GM21447 (cell line): ENCODE measurements at regions not wholly inside any gene's neighbourhood (a gene's known extent, or its start where the extent isn't known, plus 50 kb on each side); places are given as distances from the start of the nearest gene placed in this dataset.

Experiments
- ATAC-seq: cut with Tn5 transposase; IDR thresholded peaks from one replicate; pipeline ENCODE4 v1.9.1; 2021; ENCODE audit not compliant: unreplicated experiment

DNA sequence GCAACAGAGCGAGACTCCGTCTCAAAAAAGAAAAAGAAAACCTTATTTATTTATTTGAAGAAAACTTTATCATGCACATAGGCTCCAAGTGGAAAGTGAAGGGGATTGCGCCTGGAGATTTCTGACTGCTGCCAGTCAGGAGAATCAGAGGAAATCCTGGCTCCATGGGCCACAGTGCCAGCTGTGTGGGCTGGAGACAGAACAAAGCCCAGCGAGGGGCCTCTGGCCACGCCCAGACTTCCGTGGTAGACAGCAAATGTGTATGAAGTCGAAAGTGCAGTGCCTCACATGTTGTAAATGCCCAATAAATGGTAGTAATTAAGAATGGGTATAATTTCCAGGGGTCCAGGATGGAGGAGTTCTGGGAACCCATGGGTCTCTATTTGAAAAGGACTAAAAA is 75.8 kb upstream of the WWC1 start:
- no peak for ATAC-seq

DNA sequence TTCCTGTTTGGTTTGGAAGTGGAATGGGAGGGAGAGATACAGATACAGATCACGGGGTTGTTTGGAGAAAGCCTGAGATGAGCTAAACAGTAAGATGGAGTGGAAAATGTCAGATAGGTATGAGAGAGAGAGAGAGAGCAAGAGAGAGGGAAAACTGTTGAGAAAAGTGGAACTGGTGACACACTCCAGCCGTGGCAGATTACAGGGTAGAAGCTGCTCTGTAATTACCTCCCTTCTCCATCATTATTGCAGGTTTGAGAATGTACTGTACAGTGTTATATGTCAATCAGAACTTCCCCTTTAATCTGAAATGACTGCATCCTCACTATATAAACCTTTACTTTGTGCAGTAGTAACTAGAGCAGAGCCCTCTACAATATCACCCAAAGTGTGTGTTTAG is 74.5 kb upstream of the WWC1 start:
- ATAC-seq = no peak

- ATAC-seq = no peak
Measured at GRCh38 chr5:168217497-168217896, 73.9 kb upstream of the WWC1 start.

DNA sequence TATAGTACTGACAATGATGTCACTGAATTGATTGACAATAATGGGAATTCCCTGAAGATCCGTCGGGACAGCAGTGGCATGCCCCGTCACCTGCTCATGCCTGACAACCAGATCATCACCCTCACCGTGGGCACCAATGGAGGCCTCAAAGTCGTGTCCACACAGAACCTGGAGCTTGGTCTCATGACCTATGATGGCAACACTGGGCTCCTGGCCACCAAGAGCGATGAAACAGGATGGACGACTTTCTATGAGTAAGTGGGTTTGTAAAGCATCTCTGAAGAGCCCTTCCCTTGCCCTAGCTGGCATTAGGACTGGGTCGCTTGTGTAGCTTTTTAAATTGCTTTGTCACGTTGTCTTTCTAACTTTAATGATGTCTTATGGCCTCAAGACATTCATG is 72.7 kb upstream of the WWC1 start:
- no peak for ATAC-seq

GRCh38 chr5:168219515-168220410 is 71.7 kb upstream of the WWC1 start:
- peak; percentile 92 for ATAC-seq

- ATAC-seq = no peak
Measured at GRCh38 chr5:168224085-168224484, 67.4 kb upstream of the WWC1 start.

DNA sequence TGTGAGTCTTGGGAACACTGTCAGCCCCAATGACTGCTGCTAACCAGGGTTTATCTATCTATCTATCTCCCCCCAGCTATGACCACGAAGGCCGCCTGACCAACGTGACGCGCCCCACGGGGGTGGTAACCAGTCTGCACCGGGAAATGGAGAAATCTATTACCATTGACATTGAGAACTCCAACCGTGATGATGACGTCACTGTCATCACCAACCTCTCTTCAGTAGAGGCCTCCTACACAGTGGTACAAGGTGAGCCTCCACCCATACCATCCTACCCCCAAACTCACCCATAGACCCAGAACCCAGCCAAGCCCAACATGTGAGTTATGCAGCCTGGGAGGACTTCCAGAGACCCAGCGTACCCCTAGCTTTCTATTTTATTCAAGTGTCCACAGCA is 65.4 kb upstream of the WWC1 start:
- no peak for ATAC-seq

DNA sequence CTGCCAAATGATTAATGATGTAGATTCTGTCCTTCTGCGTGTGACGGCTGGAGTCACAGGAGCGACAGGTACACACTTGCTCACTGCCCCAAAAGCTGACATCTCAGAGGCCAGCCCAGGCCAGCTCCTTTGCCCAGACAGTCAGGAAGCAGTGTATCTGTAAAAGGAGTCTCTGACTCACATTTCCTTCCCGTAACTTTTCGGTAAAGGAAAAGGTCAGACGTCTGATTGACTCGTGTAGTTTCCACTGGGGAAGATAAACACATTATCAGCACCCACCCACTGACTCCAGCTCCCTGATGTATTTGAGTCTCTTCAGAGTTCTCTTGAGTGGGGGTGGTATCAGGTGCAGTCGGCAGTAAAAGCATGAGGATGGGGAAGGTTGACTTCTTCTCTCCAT is 64.4 kb upstream of the WWC1 start:
- no peak for ATAC-seq

- peak; percentile 100 for ATAC-seq
Measured at GRCh38 chr5:168227973-168228615, 63.4 kb upstream of the WWC1 start.

GRCh38 chr5:168228668-168229067 is 62.8 kb upstream of the WWC1 start:
- no peak for ATAC-seq

DNA sequence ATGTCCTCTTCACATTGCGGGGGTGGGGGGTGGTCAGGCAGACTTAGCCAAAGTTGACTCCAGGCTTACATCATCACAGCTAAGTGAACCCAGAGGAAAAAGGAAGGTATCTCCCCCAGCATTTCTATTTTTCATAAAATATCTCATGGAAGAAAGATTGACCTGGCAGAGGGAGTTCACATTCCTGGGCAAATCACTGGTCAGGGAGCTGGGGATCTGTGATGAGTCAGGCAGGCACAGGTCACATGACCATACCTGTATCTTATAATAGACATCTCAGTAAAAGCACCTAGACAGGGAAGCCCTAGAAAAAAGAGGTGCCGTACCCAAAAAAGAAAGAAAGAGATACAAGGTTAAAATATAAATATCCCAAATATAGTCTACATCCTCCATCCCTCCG is 57.3 kb upstream of the WWC1 start:
- ATAC-seq = no peak

DNA sequence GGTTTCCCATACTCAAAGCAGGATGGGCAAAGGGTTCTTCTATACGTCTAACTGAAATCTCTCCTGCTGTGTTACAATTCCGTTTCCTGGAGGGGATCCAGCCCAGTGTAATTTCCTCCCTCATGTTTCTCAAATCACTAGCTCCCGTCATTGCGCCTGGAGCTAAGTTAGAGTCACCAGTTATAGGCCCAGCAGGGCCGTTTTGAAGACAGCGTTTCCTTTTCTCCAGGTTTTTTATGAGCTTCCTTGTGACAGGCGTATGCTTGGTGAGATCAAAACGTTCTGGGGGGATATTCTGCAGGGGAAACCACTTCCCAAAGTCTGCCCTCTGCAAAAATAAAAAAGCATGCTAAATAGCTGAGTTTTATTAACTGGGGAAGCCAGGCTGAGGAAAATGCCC is 53.0 kb upstream of the WWC1 start:
- ATAC-seq = no peak

- ATAC-seq = no peak
Measured at GRCh38 chr5:168239325-168239724, 52.1 kb upstream of the WWC1 start.
